ENCODE measurements at regions not wholly inside any gene's neighbourhood (a gene's known extent, or its start where the extent isn't known, plus 50 kb on each side); places are given as distances from the start of the nearest gene placed in this dataset.

DNA sequence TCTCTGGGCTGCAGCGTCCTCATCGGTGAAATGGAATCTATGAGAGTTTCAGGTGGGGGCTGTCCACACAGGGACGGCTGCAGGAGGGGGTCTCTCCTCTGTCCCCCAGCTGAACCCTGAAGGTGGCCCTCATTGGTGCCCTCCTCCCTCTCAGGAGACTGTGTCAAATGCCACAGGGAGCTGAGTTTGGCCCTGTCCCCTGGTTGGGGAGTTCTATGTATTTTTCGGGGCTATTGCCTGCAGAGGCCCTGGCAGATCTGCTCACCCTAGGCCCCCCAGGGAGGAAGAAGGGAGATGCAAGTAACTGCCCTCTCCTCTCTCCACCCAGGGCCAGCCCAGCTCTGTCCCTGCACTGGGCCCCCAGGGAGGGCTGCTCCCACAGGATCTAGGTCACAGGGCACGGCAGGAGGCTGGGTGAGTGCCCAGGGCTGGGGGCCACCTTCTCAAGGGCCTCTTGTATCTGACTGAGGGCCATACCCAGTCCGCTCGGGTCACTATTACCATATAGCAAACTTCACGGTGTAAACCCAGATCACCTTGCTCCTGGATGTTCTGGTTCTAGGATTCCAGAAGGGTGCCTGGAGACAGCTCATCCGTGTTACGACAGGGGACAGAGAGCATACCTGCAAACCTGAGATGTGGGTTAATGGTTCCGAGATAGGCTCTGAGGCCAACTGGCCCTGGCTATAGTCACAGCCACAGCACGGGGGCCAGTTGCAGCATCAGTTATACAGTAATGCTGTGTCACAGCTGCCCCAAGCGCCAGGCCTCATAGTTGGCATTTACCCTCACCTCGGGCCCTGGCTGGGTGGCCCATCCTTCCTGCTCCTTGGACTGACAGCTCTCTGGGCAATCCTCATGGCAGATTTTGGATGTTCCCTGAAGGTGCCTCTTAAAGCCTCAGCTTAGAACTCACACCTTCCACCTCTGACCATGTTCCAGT is 102.4 kb upstream of the PRR23E start:
- no peak for DNase-seq

DNA sequence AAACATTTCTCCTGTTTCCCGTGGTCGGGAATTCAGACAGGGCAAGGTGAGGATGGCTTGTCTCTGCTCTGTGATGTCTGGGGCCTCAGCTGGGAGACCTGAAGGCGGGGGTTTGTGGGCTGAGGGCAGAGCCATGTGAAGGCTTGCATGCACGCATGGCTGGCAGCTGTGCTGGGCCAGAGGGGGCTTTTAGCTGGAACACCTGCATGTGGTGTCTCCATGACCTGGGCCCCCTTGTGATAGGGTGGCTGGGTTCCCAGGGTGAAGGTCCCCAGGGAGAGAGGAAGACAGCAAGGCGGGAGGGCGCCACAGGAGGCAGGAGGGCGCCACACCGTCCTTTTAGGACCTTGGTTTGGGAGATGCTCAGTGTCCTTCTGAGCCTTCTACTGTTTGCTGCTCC is 101.6 kb upstream of the PRR23E start:
- no peak for DNase-seq

DNA sequence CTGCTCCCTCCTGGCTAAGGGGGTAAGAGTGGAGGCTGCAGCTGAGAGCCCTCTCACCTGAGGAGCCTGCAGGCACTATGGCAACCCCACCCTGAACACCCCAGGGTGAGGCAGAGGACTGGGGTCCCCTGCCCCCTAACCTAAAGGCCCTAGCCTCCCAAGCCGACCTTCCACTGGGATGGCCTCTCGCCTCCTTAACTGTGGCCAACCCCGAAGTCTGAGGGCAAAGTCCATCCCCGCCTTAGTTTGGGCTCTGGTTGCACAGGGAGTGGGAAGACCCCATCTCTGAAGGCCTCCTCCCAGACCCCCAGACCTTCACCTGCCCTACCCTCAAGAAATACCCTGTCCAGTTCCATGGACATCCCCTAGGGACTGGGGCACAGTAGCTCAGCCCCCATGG is 100.6 kb upstream of the PRR23E start:
- DNase-seq: no peak

DNA sequence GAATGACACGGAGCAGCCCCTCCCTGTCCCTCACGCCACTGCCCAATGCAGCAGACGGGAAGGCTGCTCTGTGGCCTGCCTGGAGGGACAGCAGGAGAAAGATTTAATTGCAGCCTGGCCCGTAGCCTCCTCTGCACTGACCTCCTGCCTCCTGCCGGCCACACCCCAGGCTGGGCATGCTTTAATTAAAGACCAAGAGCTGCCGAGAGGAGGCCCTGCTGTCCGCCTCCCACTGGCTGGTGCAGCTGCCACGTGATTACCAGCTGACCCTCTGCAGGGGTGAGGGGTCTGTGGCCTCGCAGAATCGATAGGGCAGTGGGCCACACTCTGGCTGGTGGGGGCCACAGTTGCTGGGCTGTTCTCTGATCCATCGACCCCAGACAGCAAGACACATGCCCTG is 100.2 kb upstream of the PRR23E start:
- DNase-seq: no peak

DNA sequence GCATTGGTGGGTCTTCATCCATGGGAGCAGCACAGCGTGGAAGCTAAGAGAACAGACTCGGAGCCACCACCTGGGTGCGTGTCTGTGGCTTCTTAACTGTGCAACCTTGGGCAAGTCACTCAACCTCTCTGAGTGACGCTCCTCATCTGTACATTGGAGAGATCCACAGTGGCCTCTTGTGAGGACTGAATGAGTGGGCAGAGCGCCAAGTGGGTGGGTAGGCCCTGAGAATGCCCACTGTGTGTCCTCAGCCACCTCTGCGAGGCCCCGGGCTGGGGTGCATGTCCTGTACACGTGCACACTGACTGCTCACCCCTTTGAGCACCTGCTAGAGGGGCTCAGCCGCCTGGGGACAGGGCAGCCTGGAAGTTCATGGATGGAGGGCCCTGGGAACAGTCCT is 99.6 kb upstream of the PRR23E start:
- no peak for DNase-seq

DNA sequence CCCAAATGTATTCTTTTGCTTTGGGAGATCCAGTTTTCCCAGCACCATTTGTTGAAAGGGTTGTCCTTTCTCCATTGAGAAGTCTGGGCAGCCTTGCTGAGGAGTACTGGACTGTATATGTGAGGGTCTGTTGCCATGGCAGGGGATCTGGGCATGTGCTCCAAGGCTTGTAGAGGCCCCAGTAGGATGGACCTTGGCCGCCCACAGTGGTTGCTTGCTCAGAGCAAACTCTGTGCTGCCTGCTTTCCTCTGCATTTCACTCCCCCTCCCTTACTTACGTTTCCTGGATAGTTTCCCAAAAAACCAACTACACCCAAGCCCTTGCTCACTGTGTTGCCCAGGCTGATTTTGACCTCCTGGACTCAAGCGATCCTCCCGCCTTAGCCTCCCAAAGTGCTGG is 97.2 kb upstream of the PRR23E start:
- no peak for DNase-seq

DNA sequence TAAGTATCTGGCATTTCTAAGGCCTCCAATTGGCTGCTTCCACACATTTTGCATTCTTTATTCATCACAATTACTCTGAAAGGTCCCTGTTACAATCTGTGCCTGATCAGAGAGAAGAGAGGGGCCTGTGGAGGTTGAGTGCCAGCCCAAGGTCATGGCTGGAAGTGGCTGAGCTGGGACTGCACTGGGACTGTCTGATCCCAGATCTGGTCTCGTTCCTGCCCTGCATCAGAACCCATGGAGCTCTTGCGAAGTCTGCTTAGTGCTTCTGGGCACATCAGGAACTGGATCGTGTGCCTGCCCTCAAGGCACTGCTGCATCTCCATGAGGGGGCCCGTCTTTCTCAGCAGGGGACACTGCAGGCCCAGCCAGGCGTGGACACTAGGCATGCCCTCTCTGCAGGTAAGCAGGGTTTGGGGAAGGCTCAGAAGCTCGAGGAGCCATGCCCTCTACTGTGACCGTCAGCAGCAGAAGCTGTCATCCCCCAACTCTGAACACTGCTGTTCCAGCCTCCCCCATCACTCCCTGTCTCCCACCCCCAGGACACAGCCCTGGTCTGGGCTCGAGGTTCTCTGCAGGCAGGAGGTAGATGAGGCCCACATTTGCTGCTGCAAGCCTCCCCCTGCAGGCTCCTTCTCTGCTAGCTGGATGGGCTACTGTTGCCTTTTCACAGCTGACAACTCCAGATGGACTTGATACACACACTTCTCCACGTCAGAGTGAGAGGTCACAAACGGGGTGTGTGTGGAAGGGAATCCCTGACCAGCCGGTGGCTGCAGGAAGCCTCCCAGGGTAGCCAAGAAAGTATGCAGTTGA is 96.5 kb upstream of the PRR23E start:
- no peak for DNase-seq

DNA sequence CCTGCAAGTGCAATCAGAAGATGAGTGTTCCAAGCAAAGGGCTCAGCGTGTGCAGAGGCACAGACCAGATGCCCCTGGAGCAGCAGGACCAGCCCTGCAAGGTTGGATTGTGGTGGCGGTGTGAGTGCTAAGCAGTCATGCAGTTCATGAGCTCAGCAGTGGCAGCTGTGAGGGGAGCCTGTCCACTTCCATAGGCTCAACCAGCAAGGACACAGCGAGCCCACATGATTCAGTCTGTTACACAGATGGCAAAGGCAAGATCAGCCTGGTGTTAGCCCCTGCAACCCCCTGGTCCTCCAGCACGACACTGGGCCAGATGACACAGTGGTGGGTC is 95.9 kb upstream of the PRR23E start:
- DNase-seq: no peak

DNA sequence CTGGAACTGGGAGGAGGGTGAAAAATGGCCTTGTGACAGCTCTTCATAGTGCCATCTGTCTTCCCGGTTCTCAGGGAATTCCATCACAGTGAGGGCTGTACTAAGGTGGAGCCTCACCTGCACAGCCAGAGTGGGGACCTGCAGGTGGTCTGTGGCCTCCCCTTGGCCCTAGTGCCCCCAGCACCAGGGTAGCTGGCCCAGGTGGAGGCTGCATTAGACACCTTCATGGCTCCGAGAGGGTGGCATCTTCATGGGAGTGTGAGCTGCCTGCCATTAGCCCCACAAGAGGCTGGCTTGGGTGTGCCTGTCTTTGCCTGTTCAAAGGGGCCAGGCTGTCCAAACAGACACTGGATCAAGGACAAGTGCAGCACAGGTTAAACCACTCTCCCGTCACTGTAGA is 95.5 kb upstream of the PRR23E start:
- DNase-seq: no peak

DNA sequence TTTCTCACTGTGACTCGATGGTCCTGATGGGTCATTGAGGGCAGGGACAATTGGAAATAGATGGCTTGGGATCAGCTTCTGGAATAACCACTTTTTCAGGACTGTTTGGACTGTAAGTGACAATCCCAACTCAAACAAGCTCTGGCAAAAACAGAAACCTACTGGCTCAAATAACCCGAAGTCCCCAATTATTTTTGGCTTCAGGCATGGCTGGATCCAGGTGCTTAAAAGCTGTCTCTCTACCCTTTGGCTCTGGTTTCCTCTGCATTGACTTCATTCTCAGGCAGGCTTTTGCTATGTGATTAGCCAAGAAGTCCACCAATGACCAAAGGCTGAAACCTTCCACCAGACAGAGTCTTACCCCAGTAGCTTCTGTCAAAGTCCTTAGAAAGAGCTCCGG is 92.9 kb upstream of the PRR23E start:
- no peak for DNase-seq

DNA sequence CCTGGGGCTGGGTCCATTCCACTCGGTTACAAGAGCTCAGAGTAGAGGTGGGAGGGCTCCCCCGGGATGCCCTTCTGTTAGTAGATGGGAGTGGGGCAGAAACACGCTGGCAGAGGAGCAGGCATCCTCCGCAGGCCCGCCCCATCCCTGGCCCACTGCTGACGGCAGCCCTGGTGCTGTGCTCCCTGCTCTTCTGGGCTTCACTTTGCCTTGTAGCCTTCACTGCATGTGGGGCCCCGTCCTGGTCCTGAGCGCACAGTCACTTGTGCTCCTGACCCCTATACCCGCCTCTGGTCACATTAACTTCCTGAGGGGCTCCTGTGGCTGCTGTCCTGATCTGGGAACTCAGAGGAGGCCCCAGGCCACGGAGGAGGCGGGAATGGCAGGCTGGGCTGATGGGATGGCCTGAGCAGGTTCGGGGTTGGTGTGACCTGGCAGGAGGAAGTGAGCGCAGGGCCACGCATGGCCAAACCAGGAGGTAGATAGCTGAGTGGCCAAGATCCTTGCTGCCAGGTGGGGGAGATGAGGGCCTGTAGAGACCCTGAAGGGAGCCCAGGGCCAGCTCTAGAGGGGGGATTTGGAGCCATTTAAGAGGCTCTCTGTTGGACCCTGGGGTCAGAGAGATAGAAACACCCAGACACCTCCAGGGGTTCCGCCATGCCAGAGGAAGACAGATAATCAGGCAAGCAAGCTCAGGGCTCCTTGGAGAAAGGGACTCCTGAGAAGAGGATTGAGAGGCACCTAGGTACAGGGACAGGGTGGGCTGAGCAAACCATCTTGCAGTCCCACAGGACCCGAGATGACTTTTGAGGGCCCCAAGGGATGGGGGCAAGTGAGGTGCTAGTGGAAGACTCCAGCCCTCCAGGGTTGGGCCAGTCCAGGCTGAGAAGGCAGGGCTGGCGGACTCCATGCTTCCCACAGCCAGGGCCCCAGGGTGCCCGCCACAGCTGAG is 92.2 kb upstream of the PRR23E start:
- no peak for DNase-seq

DNA sequence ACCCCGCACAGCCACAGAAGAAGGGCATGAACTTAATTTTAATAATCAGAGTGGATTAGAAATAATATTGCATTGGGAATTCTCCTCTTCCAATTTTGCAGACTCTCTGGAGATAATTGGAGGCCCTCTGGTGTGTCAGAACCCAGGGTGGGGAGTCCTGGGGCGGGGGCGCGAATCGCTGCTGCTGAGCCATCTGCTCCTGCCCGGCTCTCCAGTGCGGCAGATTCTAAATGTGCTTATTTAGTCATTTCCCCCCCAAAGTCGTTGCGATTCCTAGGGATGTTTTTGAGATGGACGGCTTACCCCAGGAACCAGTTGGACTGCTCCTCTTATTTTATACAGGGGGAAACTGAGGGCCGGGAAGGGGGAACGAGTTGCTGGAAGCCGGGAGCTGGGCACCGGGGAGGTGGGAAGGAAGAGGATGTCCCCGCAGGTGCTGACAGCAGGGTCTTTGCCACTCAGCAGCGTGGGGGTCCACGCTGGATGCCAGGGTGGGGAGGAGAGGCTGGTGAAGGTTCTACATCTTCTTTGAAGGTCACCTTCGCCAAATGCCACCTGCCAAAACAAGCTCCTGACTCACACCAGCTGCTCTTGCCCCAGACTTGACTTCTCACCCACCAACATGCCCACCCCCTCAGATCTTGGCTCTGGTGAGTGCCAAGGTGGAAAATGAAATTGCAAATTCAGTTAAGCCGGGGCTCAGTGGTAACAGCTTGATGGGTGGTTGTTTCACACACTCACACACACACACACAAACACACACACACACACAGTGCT is 91.3 kb upstream of the PRR23E start:
- no peak for DNase-seq

DNA sequence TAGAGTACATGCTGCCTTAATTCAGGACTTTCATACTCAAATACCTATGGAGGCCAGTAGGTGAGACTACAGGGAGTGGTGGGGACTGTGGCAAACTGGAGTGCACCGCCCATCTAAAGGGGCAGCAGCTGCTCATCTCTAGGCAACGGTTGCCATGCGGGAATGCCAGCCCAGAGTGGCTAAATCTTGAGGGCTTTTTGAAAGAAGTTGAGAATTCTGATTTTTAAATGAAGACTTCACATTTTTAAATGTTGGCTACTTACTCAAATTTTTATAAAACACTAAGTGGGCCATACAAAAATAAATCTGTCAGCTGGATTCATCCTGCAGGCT is 90.8 kb upstream of the PRR23E start:
- no peak for DNase-seq

DNA sequence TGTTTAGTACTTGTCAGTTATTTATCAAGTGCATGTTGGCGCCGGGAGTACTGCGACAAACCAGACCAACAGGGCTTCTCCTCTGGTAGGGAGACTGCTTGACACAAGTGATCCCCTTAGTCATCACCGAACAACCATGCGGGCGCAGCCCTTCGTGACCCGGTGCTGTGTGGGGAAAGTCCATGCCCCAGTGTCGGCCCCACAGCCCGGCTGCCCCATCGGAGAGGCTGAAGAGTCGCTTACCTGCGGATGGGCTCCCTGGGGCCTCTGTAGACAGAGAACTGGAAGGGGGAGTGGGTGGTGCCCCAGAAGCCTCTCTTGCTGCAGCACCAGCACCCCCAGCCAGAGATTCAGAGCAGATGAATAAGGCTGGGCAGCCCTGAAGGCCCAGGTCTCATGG is 90.3 kb upstream of the PRR23E start:
- DNase-seq: no peak

DNA sequence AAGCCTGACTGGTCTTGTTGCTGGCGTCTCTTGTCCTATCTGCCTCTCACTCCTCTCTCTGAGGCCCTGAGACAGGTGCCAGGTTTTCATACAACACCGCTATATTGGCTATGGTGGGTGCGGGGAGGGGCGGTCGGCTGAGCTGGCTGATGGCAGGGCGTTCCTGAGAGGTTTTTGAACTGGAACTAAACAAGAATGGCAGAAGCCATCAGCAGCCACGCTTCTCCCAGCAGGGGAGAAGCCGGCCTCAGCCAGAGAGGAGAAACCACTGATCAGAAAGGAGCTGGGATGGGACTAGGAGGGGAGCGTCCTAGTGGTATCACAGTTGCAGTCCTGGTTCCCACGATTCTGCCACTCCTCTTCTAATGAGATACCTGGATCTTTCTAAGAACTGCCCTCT is 89.9 kb upstream of the PRR23E start:
- no peak for DNase-seq

DNA sequence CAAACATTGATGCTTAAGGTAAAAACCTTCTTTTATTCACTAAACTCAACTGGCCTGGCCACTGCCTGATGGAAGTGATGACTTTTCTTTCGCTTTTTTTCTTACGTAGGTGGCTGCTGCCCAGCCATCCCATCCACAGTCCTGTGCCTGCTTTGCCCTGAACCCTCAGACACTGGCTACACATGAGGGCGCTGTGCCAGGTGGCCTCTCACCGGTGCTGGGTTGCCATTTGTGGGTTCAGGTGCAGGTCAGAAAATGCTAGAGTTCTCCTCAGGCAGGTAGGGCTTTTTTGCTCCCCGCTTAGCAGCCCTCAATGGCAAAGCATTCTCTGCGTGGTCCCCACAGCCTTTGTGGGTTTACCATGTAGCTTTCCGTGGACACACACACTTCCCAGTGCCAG is 88.3 kb upstream of the PRR23E start:
- DNase-seq: no peak

DNA sequence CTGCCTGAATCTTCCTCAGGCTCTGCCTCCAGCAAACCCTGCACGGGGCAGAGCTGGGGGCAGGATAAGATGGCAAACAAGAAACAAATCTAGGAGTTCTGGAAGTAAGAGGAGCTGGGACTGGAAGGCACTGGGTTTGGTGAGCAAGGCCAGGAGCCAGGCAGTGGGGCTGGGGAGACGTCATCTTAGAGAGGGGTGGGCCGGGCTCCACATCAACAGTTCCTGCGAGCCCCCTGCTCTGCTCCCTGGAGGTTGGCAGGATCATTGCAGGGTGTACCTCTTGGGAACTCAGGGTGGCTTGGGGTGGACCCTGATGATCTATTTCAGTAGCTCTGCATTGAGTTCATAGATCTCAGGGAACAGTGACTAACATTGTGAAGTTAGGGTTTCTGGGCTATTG is 87.3 kb upstream of the PRR23E start:
- no peak for DNase-seq

DNA sequence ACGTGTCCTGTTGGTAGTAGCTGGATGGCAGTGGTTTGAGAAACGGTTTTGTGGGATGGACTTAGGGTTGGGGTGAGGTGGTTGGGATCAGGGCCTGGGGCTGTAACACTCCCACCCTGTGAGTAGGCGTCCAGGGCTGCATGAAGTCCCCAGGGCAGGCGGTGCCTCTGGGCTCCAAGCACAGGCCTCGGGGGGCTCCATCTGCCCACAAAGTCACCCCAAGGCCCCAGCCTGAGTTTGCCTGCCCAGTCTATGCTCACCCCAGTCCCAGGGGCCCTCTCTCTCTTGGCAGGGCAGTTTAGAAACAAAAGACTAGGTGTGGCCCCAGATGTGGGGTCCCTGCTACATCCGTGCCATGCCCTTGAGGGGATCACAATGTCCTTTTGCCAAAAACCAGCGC is 86.9 kb upstream of the PRR23E start:
- DNase-seq: no peak

DNA sequence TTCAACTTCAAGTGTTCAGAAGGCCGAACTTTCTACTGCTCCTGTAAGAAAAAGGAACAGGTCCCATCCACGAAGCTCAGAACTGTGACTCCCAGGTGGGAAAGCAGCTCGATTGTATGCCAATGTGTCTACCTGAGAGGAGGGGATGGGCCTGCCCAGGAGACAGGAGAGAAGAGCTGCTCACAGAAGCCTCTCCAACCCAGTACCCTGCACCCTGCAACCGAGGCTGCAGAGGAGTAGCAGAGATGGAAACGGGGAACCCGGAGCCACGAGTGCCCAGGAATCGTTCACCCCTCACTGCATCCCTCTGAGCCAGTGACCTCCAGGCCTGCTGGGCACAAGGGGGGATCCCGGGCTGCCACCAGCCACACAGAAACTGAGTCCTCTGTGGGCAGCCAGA is 86.5 kb upstream of the PRR23E start:
- DNase-seq: no peak

DNA sequence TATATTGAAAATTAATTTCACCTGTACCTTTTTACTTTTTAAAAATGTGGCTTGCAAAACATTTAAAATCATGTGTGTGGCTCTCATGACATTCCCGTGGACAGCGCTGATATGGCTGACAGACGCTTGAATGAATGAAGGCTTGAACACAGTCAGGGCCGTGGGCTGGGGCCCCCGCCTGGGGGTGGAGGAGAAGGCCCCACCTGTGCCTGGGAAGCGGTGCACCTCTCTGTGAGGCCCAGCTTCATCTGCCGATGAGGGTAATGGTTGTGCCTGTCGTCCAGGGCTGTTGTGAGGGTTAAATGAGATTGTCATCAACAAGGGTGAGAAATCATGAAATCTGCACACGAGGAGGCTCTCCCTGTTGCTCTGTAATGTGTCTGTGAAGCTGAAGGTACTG is 85.9 kb upstream of the PRR23E start:
- no peak for DNase-seq

DNA sequence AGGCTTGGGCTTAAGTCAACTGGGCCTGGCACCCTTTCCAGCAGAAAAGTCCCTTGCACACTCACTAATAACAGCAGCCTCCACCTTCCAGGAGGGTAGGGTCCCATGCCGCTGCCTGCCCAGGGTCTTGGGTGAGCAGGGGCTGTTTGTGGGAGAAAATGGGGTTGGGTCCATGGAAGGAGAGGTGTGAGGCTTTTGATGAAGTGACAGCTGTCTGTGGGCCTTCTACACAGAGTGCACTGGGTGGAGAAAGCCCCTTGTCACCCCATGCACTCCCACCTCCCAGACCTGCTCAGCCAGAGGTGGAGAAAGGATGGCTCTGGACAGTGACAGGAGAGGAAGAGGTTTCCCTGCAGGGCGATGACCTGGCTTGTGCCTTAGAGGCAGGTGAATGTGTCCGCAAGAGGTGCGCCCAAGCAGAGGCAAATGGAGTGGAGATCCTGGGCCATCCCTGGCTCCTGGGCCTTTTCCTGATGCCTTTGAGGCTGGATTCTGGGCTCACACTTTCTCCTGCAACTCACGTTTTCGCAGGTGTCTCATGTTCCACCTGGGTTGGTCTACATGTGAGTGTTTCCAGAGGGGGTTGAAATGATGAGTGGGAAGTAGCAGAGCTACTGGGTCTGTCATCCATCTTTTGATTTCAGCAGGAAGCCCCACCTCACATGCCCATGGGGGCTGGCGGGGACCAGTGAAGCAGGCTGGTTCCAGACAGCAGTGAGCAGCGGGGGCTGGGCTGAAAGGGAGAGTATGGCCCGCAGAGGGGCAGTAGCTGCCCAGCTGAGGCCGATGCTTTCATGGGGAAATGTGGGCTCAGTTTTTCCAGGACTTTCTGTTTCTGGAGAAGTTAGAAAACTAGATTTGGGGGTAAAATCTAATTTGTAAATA is 85.2 kb upstream of the PRR23E start:
- no peak for DNase-seq

Measured in T-helper 2 cell (primary cell).